Activated CD4-positive, alpha-beta T cell treated with anti-CD3 and anti-CD28 coated beads, Interleukin-2, Interleukin-6, amounts not matched to agents 100 ng/mL and 50 ng/mL, durations not matched to agents 16 hours and 8 hours (primary cell): ENCODE measurements at regions not wholly inside any gene's neighbourhood (a gene's known extent, or its start where the extent isn't known, plus 50 kb on each side); places are given as distances from the start of the nearest gene placed in this dataset.
"Not testable (repeated sequence)": the region's sequence is repeated elsewhere in the genome, so short reads cannot be mapped to it uniquely, and the experiment has no call there.

Experiments
- DNase-seq: peaks from one replicate; pipeline ENCODE4 v3.0.0-alpha.2; 2020

DNA sequence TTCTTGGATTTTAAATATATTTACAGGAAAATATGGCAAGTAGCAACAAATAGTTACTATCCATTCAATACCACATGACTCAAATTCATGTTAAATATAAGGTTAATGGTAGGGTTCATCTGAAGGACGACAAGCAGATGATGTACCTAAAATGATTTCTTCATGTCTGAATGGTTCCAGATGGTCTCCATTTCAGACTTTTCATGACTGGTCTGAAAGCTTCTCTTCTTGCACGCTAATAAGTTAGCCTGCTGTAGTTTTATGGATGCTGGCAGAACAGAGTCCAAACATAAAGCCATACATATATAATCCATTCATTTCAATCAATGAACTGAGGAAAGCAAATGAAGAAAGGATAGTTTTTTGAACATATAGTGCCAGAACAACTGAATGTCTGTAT lies 257.0 kb upstream of the MGAT4C start:
- no peak for DNase-seq

DNA sequence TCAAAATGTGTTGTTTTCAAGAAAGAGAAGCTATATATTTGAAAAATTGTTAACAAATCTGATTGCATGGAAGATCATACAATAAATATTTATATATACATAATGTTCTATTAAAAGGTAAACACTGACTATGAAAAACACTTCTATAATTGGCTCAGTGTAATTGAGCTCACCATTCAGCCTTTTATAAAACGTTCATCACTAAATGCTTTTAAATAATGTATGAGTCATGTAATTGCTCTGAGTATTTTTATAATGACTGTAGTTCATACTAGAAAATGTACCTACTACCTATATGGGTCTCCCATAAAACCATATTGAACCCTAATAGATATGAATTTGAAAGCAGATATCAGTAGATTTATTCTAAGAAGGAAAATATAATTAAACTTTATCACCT lies 240.4 kb upstream of the MGAT4C start:
- no peak for DNase-seq

DNA sequence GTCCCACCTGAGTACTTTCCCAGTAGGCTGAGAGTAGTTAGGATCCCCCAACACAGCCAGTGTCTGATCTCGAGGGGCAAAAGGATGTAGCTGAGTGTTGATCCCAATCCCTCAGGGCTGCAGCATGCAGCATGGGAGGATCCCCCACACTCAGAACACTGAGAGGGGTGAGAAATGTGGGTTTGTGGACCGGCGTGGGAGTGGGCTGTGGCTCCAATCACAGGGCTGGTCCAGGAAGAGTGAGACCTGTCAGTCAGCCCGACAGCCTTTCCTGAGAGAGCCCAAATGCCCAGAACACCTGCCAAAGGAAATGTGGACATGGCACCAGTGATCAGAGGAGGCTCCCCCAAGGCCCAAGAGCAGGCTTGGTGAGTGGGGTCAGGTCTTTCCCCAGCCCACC lies 228.3 kb upstream of the MGAT4C start:
- DNase-seq = no peak

DNA sequence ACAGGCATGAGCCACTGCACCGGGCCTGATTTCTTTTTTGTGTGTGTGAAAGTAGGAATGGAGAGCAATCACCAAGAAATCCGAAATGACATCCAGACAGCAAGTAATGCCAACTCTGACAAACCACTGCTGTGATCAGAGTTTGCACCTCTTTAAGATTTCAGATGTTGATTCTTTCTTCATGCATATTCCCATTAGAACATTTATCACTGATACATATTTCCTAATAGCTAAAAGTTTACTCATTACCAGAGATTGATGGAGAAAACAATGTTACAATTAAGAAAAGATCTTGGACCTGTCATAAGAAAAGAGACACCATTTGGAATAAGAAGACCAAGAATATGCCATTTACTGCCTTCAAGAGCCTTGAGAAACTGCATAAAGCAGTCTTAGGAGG lies 217.0 kb upstream of the MGAT4C start:
- DNase-seq = no peak

DNA sequence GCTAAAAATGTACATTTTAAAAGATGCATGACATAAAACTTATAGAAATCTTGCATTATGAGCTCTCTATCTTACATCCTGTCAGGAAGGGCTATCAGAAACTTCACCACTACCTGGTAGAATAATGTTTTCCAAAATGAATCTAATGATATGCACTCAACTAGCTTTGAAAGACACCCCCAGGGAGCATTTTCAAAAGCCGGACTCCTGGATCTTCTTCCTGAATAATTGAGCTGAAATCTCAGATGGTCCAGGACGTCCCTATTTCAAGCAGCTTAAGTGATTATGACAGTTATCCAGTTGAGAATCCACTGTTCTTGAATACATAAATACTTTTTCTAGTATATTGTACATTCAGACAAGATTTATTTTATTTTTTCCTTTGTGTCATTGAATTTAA lies 200.6 kb upstream of the MGAT4C start:
- DNase-seq = no peak

DNA sequence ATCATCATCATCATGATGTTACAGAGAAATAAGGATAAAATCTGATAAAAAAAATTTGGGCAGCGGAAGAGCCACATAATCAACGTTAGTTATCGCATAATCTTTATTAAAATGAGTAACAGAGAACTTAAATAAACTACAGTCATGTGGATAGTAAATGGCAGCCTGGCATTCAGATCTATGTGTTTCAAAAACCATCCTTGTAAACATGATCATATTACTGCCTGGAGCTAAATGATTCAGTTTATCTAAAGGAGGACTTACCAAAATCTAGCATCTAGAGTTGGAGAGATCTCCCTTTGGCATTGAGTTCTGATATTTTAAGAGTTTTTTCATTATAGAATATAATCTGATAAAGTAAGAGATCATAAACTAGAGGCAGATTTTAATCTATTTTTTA lies 200.1 kb upstream of the MGAT4C start:
- no peak for DNase-seq

DNA sequence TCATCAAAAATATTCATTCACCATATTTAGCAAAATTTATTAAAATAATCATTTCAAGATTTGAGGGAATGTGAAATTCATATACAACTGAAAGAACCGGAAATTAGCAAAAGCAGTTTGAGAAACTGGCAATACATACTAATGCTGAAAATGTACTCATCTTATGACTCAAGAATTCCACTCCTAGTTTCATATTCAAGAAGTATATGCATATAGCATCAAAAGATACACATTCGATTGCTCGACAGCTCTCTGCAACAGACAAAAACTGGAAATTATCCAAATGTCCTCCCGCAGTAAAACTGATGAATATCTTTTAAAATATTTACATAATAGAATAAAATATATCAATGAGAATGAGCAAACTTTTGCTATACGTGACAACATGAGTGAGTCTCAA lies 189.2 kb upstream of the MGAT4C start:
- DNase-seq = no peak

DNA sequence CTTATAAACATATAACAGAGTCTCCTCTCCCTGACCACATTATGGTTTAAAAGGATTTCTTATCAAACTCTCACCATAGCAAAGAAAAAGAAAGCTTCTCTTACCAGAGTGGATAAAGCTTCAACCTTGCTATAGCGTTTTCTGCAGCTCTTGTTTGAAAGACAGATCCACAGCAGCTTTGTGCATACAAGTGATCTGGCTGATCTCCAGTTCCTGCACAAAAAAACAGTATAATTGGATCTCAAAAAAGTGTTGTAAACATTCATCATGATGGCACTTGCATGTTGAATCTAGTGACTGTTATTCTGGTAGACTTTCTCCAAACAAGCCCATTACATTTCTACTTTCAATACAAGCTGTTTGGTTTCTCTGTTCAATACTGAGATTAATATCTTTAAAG lies 178.9 kb upstream of the MGAT4C start:
- no peak for DNase-seq

DNA sequence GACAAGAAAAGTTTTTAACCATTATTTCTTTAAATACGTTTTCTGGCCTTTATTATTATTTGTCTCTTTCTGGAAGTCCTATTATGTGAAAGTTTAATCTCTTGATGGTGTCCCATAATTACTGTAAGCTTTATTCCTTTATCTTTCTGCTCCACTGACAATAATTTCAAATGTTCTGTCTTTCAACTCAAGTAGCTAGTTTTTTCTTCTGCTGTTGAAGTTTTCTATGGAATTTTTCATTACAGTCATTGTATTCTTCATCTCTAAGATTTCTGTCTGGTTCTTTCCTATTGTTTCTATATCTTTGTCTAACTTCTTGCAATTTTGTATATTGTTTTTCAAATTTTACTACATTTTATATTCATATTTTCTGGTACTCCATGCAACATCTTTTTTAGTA lies 173.6 kb upstream of the MGAT4C start:
- DNase-seq = no peak

DNA sequence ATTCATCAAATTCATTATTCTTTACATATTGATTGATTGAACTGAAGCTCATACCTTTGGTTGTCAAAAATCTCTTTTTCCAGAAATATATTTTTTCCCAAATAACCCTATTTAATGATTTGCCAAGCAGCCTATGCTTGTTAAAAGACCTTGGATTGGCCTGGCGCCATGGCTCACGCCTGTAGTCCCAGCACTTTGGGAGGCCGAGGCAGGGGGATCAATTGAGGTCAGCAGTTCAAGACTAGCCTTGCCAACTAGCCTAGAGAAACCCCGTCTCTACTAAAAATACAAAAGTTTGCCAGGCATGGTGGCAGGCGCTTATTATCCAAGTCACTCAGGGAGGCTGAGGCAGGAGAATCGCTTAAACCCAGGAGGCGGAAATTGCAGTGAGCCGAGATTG lies 165.1 kb upstream of the MGAT4C start:
- DNase-seq = no peak

DNA sequence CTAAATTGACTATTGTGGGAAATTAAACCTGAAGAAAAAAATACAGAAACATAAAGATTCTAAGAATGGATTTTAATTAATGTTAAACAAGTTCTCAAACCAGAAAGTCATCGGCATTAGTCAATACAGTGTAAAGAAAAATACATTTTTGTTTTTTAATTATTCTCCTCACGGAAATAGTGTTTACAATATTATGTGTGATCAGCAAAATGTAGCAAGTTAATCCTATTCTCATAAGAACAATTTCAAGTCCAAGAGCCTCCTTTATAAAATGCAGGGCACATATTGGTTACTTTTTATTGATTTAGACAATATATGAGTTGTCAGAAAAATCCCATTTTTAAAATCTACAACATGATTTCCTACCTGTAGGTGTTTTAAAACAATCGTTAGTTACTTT lies 158.0 kb upstream of the MGAT4C start:
- DNase-seq = no peak

DNA sequence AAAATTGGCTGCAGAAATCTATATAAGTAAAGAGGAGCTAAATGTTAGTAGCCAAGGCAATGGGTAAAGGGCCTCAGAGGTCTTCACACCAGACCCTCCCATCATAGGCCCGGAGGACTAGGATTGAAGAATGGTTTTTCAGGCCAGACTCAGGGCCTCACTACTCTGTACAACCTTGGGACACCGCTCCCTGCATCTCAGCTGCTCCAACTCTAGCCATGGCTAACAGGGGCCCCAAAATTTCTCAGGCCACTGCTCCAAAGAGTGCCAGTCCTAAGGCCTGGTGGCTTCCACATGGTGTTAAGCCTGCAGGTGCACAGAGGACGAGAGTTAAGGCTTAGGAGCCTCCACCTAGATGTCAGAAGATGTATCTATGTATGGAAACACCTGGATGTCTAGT lies 155.5 kb upstream of the MGAT4C start:
- no peak for DNase-seq

DNA sequence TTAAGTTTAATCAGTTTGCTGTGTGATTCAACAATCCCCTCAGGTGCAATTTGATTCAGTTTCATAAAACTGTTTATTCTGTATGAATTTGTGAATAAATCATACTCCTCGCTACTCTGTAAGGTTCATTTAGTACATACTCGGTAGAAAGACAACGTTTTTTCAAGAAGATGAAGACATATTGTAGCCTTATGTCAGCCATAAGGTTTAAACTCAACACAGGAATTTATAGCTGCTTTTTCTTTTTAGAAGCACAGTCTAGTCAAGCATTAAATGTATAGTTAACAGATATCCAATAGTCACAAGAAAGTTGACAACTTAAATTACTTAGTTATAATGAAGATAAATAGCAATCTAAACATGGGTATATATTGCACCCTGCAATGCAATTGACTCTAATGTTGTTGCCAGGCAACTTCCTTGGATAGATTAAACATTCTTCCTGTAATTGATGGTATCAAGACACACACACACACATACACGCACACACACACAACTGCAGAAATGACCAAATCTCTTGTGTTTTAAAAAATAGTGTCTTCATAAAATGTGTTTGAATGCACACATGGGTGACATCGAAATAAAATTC lies 151.5 kb upstream of the MGAT4C start:
- DNase-seq = no peak

DNA sequence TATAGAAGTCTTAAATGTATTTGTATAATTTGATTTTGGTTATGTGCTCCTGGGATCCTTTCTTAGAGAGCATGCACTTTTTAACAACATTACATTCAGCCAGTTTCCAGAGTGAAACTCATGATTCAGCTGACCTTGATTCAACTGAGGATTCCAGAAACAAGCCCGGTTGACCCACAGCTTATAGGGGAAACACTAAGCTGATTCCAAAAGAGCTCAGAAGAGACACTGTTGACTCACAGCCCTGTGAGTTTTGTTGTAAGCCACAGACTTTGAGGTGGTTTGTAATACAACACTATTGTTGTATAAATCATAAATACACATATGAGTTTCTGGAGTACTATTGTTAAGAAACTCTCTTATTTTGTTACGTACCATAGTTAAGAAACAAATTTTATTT lies 133.8 kb upstream of the MGAT4C start:
- DNase-seq = no peak

DNA sequence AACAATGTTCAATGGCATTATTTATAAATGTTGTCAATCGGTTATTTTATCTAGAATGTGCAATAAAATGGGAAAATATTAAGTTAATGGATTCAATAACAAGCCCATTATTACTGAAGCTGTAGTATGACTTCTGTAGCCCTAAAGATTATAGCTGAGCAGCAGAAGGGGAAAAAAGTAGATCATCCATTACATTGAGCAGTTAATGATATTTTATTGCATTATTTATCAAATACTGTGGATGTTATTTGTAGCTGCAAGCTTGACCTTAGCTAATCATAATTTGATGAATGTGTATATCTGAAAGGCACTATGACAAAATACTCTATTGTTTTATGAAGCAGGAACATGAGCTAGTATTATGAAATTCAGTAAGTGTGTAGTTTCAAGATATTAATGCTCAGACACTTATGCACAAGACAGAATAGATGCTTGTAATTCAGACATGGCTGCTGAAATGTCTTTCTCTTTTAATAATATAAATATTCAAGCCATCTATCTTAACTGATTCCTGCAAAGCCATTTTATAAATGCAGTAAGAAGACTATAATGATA lies 131.5 kb upstream of the MGAT4C start:
- DNase-seq = no peak

DNA sequence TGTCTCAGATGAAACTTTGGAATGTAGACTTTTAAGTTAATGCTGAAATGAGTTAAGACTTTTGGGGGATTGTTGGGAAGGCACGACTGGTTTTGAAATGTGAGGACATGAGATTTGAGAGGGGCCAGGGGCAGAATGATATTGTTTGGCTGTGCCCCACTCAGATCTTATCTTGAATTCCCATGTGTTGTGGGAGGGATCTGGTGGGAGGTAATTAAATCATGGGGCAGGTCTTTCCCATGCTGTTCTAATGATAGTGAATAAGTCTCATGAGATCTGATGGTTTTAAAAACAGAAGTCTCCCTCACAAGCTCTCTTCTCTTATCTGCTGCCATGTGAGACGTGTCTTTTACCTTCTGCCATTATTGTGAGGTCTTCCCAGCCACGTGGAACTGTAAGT lies 127.6 kb upstream of the MGAT4C start:
- not testable (repeated sequence) for DNase-seq

DNA sequence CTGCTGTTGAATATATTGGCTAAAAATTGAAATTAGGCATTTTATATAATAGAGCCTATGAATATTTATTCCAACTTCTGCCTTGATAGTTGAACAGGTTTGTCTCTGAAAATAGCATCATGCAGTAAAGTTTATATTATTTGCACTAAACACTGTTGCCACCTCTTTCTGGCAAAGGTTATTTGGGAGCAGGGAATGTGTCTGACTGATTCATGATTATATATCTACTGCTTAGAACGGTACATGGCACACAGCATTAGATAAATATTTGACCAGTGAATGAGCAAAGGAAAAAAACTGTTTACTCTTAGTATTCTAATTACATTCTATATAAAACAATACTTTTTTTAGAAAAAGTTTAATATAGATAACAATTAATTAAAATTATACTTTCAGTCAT lies 123.1 kb upstream of the MGAT4C start:
- DNase-seq = no peak

DNA sequence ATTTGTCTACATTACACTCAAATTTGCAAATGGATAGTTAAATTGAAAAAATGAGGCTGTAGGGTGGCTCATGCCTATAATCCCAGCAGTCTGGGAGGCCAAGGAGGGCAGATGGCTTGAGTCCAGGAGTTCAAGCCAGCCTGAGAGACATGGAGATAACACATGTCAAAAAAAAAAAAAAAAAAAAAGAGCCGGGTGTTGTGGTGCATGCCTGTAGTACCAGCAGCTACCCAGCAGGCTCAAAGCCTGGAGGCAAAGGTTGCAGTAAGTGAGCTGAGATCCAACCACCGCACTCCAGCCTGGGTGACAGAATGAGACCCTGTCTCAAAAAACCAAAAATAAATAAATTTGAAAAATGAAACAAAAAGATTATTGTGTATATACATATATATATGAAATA lies 119.9 kb upstream of the MGAT4C start:
- DNase-seq = no peak

DNA sequence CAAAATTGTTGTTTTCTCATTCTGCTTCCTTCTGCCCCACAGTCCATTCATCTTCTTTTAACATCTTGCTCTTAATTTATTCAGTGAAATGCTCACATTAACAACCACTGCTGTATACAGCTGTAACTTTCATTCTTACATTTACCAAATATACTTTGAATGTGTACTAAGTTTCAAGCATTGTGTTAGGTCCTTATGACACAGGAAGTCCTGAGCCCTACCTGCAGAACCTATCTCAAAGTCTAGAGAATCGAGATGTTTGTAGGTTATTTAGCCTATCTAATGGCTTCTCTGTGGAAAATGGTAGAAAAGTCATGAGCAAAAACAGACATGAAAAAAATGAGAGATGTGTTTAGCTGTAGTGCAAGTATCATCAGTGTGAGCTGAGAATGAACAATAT lies 117.6 kb upstream of the MGAT4C start:
- no peak for DNase-seq

DNA sequence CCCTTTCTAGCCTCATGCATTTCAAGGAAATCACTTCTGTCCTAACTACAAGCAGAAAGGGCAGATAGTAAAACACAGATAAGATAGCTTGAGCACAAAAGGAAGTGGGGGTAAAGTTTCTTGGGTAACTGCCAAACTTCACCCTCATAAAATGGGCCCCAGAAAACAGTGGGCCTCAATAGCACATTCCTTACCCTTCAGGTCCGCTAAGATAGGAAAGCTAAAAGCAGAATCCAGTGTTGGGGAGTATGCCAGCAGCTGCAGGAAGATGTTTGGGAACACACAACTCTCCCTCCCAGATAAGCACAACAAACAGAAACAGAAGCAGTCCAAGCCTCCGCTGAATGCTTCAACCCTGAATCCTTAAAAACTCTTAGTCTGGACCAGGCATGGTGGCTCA lies 110.9 kb upstream of the MGAT4C start:
- no peak for DNase-seq

DNA sequence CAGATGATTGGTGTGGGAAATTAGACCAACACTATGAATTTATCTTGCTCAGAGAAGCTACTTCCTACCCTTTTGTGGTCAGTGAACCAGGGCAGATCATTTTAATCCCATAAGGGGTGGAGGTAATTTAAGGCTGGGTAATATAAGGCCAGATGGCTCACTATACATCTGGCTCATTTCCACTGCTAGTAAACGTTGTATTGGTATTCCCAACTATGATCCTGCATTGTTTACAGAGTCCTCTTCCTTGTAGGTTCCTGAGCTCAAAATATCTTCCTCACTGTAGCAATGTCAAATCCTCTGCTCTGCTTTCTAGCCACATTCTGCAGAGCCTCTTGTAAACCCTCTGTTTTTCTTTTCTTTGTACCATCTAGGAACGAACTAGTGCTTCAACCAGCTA lies 93.0 kb upstream of the MGAT4C start:
- no peak for DNase-seq

DNA sequence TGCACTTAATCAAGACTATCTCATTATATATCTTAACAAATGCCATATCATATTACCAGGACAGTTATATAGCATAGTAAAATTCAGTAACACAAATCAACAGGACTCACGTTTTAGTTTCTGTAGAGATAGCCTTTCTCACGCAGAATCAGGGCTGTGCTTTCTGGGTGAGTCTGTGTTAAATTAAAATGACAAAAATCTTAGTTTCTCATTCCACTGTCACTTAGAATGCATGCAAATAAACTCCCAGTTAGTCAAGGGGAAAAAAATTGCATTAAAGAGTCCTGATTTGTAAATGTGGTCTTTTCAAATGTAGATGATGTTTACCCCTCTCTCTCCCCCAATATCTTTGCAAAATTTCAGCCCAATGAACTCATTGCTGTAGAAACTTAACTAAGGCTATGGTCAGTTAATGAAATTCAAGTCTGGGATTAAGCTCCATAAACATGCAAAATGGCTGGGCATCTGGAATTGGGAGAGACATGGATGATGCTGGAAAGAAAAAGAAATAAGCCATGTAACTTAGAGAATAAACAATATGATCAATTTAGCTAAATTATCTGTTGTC lies 77.8 kb upstream of the MGAT4C start:
- DNase-seq = no peak

DNA sequence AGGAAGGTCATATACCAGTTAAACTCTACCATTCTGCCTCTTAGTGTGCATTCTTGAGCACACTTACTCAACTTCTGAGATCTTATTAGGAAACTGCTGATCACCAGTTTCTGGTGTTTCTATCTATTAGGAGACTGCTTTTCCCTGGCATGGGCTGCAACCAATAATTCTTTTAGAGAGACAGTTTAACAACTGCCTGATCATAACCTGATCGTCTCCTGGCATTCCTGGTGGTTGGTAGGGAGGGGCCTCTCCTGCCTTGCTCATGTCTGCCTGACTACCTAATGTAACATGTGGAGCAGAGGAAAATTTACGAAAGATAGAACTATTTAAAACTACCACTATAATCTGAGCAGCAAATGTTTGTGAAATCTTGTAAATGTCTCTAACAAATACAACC lies 75.3 kb upstream of the MGAT4C start:
- DNase-seq = no peak

DNA sequence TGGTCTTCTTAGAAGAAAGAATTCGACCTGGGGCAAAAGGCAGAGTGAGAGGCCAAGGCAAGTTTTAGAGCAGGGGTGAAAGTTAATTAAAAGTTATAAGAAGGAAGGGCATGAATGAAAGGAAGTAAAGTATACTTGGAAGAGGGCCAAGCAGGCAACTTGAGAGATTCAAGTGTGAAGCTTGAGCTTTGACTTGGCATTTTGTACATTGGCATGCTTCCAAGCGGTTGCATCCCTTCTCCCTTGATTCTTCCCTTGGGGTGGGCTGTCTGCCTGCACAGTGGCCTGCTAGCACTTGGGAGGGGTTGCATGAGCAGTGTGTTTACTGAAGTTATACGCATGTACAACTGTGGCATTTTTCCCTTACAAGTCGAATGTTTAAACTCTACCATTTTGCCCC lies 74.8 kb upstream of the MGAT4C start:
- no peak for DNase-seq

DNA sequence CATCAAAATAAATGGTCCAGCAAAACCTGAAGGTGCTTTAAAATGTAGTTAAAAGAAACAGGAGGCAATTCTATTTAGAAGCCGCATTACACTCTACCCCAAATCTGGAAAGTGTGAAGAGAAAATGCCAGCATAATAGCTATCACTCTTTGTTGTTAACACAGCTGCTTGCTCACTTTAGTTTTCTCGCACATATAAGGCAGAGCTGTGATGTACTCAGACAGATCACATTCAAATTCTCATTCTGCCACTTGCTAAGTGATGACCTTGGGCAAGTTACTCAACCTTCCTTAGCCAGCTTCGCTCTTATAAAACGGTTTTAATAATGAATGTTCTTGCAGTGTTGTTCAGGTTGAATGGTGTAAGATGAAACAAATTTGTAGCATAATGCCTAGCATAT lies 56.0 kb upstream of the MGAT4C start:
- no peak for DNase-seq
